ENCODE measurements at regions not wholly inside any gene's neighbourhood (a gene's known extent, or its start where the extent isn't known, plus 50 kb on each side); places are given as distances from the start of the nearest gene placed in this dataset.

DNA sequence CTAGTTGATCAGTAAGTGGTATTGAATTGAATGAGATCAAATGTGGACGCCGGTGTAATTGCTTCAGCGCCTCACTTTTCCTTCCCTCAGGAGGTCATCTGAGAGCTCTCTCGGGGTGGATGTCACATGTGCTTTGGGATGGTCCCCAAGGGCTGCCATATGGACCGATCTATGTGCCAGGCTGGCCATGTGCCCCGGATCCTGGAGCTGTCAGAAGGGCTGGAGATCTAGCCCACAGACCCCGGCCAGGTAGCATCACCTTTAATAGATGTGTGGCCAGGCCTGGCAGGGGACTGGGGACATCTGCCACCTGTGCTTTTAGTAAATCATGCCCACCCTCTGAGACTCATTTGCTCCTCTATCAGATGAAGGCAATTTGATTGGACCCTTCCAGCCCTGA, 95.3 kb upstream of the CRHR1 start:
- TF ChIP-seq CTCF (IDR thresholded peaks at IDR 0.05; ENCODE audit: low read length) (no peak), EZH2 (optimal IDR thresholded peaks at IDR 0.05; ENCODE audit: low read depth, low read length) (no peak), EZH2phosphoT487 (IDR thresholded peaks at IDR 0.05; ENCODE audit: low read length) (no peak)

All from MM.1S (cell line).